ENCODE measurements at regions not wholly inside any gene's neighbourhood (a gene's known extent, or its start where the extent isn't known, plus 50 kb on each side); places are given as distances from the start of the nearest gene placed in this dataset.

- Mint-ChIP-seq H3K27ac (peak overlapping the region; percentile 91), H3K4me1 (peaks cover 48% of the 10 kb centered on the region), H3K27me3 (no peaks in the 10 kb centered on the region), H3K9me3 (ENCODE audit: low read depth) (no peaks in the 10 kb centered on the region), H3K4me3 (peak overlapping the region; percentile 25), H3K36me3 (ENCODE audit: low read depth) (peaks cover 16% of the 10 kb centered on the region)
- intact Hi-C loops (cut with DNase I, micrococcal nuclease) = loop anchor here (1.0 to 5.0 kb wide), 4 partner anchors 28 to 269 kb away; no protein-coding TSS in a partner anchor
- ATAC-seq (peak; percentile 96), DNase-seq (peak; percentile 84)
- ChIA-PET CTCF (interaction anchor here (1.0 to 1.5 kb wide), 2 partner anchors 15 to 24 kb away, joined by 3 to 4 read pairs; no protein-coding TSS in a partner anchor), POLR2A (interaction anchor here (0.6 to 1.2 kb wide), 6 partner anchors 11 to 280 kb away, joined by 3 to 5 read pairs (median 3); no protein-coding TSS in a partner anchor)
Measured at GRCh38 chr12:124493809-124494750, 73.3 kb downstream of the NCOR2 start.

- Mint-ChIP-seq H3K27ac (peak overlapping the region; percentile 91), H3K27me3 (no peaks in the 10 kb centered on the region), H3K4me3 (no peak overlapping the region), H3K9me3 (ENCODE audit: low read depth) (no peaks in the 10 kb centered on the region), H3K36me3 (ENCODE audit: low read depth) (peaks cover 16% of the 10 kb centered on the region), H3K4me1 (peaks cover 42% of the 10 kb centered on the region)
- intact Hi-C loops (cut with DNase I, micrococcal nuclease) = loop anchor here (5.0 kb wide), 1 partner anchor 54 kb away; no protein-coding TSS in a partner anchor
- no peak for DNase-seq
- POLR2A ChIA-PET = interaction anchor here (0.6 to 1.2 kb wide), 5 partner anchors 12 to 281 kb away, joined by 3 to 5 read pairs (median 3); no protein-coding TSS in a partner anchor
- CTCF ChIA-PET = interaction anchor here (1.0 to 1.5 kb wide), 2 partner anchors 16 to 23 kb away, joined by 3 to 4 read pairs; no protein-coding TSS in a partner anchor
- no peak for ATAC-seq
Measured at GRCh38 chr12:124492879-124493808, 74.3 kb downstream of the NCOR2 start.

GRCh38 chr12:124491856-124492420, 75.5 kb downstream of the NCOR2 start:
- H3K4me1 Mint-ChIP-seq = peaks cover 34% of the 10 kb centered on the region
- no peaks in the 10 kb centered on the region for H3K9me3 Mint-ChIP-seq (ENCODE audit: low read depth)
- intact Hi-C loops (cut with DNase I, micrococcal nuclease) = loop anchor here (5.0 kb wide), 1 partner anchor 55 kb away; no protein-coding TSS in a partner anchor
- H3K36me3 Mint-ChIP-seq (ENCODE audit: low read depth) = peaks cover 16% of the 10 kb centered on the region
- H3K4me3 Mint-ChIP-seq = no peak overlapping the region
- no peak overlapping the region for H3K27ac Mint-ChIP-seq
- H3K27me3 Mint-ChIP-seq = no peaks in the 10 kb centered on the region
- ATAC-seq = no peak
- ChIA-PET CTCF (interaction anchor here (0.6 kb wide), 1 partner anchor 30 kb away, joined by 3 read pairs; no protein-coding TSS in a partner anchor), POLR2A (no interaction called here)
- DNase-seq = no peak

- Mint-ChIP-seq H3K27me3 (no peaks in the 10 kb centered on the region), H3K4me3 (no peak overlapping the region), H3K4me1 (peaks cover 31% of the 10 kb centered on the region), H3K9me3 (ENCODE audit: low read depth) (no peaks in the 10 kb centered on the region), H3K27ac (no peak overlapping the region), H3K36me3 (ENCODE audit: low read depth) (peaks cover 16% of the 10 kb centered on the region)
- ATAC-seq = no peak
- POLR2A ChIA-PET = no interaction called here
- no peak for DNase-seq
- CTCF ChIA-PET = interaction anchor here (1.4 kb wide), 1 partner anchor 83 kb away, joined by 5 read pairs; no protein-coding TSS in a partner anchor
- intact Hi-C loops (cut with DNase I, micrococcal nuclease) = loop anchor here (5.0 kb wide), 1 partner anchor 56 kb away; no protein-coding TSS in a partner anchor
Measured at GRCh38 chr12:124491310-124491709, 76.1 kb downstream of the NCOR2 start.

- CTCF ChIA-PET = interaction anchor here (1.4 kb wide), 1 partner anchor 82 kb away, joined by 5 read pairs; no protein-coding TSS in a partner anchor
- no peaks in the 10 kb centered on the region for H3K9me3 Mint-ChIP-seq (ENCODE audit: low read depth)
- ATAC-seq = no peak
- DNase-seq = no peak
- peaks cover 31% of the 10 kb centered on the region for H3K4me1 Mint-ChIP-seq
- H3K36me3 Mint-ChIP-seq (ENCODE audit: low read depth) = peaks cover 19% of the 10 kb centered on the region
- POLR2A ChIA-PET = no interaction called here
- H3K27ac Mint-ChIP-seq = no peak overlapping the region
- no peak overlapping the region for H3K4me3 Mint-ChIP-seq
- intact Hi-C loops (cut with DNase I, micrococcal nuclease) = loop anchor here (5.0 kb wide), 1 partner anchor 57 kb away; no protein-coding TSS in a partner anchor
- no peaks in the 10 kb centered on the region for H3K27me3 Mint-ChIP-seq
Measured at GRCh38 chr12:124490584-124491305, 76.7 kb downstream of the NCOR2 start.

GRCh38 chr12:124489915-124490583, 77.4 kb downstream of the NCOR2 start:
- H3K27me3 Mint-ChIP-seq = no peaks in the 10 kb centered on the region
- ChIA-PET CTCF (interaction anchor here (1.4 kb wide), 1 partner anchor 81 kb away, joined by 5 read pairs; no protein-coding TSS in a partner anchor), POLR2A (no interaction called here)
- no peak overlapping the region for H3K27ac Mint-ChIP-seq
- intact Hi-C loops (cut with DNase I, micrococcal nuclease) = loop anchor here (5.0 kb wide), 1 partner anchor 57 kb away; no protein-coding TSS in a partner anchor
- DNase-seq = no peak
- H3K4me3 Mint-ChIP-seq = no peak overlapping the region
- H3K36me3 Mint-ChIP-seq (ENCODE audit: low read depth) = peaks cover 21% of the 10 kb centered on the region
- H3K9me3 Mint-ChIP-seq (ENCODE audit: low read depth) = no peaks in the 10 kb centered on the region
- peaks cover 28% of the 10 kb centered on the region for H3K4me1 Mint-ChIP-seq
- ATAC-seq = no peak

- Mint-ChIP-seq H3K36me3 (ENCODE audit: low read depth) (peaks cover 24% of the 10 kb centered on the region), H3K4me1 (peaks cover 26% of the 10 kb centered on the region), H3K9me3 (ENCODE audit: low read depth) (no peaks in the 10 kb centered on the region), H3K4me3 (no peak overlapping the region), H3K27me3 (no peaks in the 10 kb centered on the region), H3K27ac (no peak overlapping the region)
- POLR2A ChIA-PET = no interaction called here
- intact Hi-C loops (cut with DNase I, micrococcal nuclease) = no loop called here
- no peak for DNase-seq
- CTCF ChIA-PET = interaction anchor here (0.5 kb wide), 1 partner anchor 276 kb away, joined by 4 read pairs; no protein-coding TSS in a partner anchor
- ATAC-seq = no peak
Measured at GRCh38 chr12:124489220-124489619, 78.2 kb downstream of the NCOR2 start.

GRCh38 chr12:124488520-124488919, 78.9 kb downstream of the NCOR2 start:
- ATAC-seq (no peak), DNase-seq (no peak)
- ChIA-PET POLR2A (no interaction called here), CTCF (no interaction called here)
- intact Hi-C loops (cut with DNase I, micrococcal nuclease) = no loop called here
- Mint-ChIP-seq H3K9me3 (ENCODE audit: low read depth) (no peaks in the 10 kb centered on the region), H3K4me1 (peaks cover 21% of the 10 kb centered on the region), H3K4me3 (no peak overlapping the region), H3K27ac (no peak overlapping the region), H3K27me3 (no peaks in the 10 kb centered on the region), H3K36me3 (ENCODE audit: low read depth) (peaks cover 26% of the 10 kb centered on the region)

GRCh38 chr12:124487834-124488165, 79.6 kb downstream of the NCOR2 start:
- peak overlapping the region; percentile 14 for H3K27ac Mint-ChIP-seq
- H3K4me1 Mint-ChIP-seq = peaks cover 15% of the 10 kb centered on the region
- ChIA-PET POLR2A (no interaction called here), CTCF (no interaction called here)
- DNase-seq = no peak
- ATAC-seq = no peak
- H3K4me3 Mint-ChIP-seq = no peak overlapping the region
- no peaks in the 10 kb centered on the region for H3K9me3 Mint-ChIP-seq (ENCODE audit: low read depth)
- intact Hi-C loops (cut with DNase I, micrococcal nuclease) = no loop called here
- H3K27me3 Mint-ChIP-seq = no peaks in the 10 kb centered on the region
- peaks cover 25% of the 10 kb centered on the region for H3K36me3 Mint-ChIP-seq (ENCODE audit: low read depth)

Measured in activated CD4-positive, alpha-beta T cell treated with anti-CD3 and anti-CD28 coated beads for 36 hours (primary cell).